ENCODE measurements at regions not wholly inside any gene's neighbourhood (a gene's known extent, or its start where the extent isn't known, plus 50 kb on each side); places are given as distances from the start of the nearest gene placed in this dataset.

DNA sequence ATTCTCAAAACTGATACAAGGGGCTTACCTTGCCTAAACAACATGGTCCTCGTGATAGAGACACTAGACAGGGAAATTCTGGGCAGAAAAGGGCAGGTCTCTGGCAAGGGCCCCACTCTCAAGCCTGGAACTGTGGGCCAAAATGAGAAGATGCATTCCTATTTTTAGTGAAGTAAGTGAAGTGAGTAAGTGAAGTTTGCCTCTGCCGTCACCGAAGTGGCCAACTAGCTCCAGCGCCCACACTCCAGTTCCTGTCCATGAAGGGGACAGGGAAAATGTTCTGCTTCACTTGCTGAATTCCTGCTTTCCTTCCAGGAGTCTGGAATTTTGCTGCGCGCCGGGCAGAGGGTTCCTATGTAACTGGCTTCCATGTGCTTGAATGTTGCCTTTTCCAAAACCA is 1035.6 kb upstream of the TMEM132C start:
- no peak for DNase-seq (ENCODE audit: low spot score)

DNA sequence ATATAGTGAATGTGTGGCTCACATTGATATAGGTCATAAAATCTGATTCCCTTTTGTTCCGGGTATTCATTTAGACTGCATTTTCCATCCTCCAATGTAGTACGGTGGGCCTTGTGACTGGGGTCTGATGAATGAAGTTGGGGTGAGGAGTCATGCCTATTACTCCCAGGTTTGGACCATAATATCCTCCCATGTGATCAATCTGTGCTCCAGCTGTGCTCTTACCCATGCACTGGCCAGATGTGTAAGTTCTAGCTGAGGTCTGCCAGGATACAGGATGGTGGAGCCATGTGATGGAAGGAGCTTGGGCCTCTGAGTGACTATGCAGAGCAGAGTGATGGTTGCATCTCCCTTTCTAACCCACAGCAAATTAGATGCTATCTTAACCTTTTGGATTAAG is 1034.0 kb upstream of the TMEM132C start:
- no peak for DNase-seq (ENCODE audit: low spot score)

DNA sequence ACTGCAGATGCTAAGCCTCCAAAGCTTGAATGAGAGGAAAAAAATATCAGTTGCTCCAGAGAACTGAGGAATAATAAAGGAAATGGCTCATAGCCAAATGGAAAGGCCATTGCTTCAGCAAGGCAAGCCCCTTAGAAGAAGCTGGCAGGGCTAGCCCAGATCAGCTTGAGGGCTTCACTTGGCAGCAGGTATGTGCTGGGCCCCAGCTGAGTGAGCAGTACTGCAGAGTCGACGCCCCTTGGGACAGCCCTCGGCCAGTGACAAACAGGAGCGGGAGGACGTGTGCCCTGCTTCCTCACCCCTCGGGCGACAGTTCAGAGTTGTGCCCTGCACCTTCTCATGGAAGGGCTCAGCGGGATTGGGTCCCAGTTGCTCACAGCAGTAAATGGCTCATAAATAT is 1031.2 kb upstream of the TMEM132C start:
- DNase-seq (ENCODE audit: low spot score): no peak

DNA sequence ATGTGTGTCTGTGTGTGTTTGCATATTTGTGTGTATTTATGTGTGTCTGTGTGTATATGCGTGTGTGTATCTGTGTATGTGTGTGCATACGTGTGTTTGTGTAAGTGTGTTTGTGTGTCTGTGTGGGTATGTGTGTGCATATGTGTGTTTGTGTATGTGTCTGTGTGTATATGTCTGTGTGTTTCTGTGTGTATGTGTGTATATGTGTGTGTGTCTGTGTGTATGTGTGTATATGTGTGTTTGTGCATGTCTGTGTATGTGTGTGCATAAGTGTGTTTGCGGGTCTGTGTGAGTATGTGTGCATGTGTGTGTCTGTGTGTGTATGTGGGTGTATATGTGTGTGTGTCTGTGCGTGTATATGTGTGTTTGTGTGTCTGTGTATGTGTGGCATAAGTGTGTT is 1030.5 kb upstream of the TMEM132C start:
- no peak for DNase-seq (ENCODE audit: low spot score)

DNA sequence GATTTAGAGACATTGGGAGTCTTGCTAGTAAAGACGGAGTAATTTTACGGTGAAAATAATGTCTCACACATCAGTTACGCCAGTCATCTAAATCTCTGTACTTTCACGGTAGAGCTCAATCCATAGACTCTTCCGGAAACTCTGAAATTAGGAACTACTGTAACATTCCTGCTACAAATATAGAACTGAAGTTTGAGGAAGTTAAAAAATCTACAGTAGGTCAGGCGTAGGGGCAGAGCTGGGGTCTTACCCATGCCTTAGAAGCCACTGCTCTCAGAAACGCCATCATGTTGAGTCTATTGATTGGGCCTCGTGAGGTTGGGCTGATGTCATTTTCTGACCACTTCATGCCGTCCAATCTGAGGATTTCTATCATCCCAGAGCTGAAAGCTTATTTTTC is 1029.8 kb upstream of the TMEM132C start:
- DNase-seq (ENCODE audit: low spot score): no peak

DNA sequence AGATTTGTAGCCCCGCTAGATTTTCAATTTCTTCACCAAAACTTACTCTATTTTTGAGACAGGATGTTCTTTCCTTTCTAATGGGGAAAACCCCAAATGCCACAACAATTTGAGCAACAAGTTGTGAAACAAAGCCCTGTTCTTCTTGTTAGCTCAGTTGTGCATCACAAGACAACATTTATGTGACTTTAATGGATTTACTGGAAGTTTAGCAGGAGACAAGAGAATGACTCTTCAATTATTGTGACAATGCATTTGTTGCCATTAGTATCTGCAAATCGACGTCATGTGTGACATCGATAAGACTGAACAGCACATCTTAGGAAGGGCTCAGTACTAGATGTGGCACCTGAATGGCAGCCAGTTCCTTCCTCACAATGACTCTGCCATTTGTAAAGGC is 1028.9 kb upstream of the TMEM132C start:
- no peak for DNase-seq (ENCODE audit: low spot score)

DNA sequence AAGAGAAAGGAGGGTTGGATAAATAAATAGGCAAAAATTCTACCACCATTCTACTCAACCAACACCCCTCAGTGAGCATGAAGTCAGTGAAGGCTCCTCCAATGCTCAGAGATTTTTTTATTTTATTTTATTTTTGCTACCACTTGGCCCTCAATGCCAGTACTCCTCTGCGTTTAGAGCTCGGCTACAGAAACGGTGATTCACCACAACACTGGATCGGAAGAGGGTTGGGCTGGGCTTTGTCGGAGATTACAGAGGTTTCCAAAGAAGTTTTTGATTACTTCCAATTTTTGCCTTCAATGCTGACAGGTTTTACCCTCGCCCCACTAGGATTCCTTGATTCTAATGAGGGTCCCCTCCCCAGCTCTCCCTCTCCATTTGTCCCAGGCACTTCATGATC is 1027.2 kb upstream of the TMEM132C start:
- no peak for DNase-seq (ENCODE audit: low spot score)

DNA sequence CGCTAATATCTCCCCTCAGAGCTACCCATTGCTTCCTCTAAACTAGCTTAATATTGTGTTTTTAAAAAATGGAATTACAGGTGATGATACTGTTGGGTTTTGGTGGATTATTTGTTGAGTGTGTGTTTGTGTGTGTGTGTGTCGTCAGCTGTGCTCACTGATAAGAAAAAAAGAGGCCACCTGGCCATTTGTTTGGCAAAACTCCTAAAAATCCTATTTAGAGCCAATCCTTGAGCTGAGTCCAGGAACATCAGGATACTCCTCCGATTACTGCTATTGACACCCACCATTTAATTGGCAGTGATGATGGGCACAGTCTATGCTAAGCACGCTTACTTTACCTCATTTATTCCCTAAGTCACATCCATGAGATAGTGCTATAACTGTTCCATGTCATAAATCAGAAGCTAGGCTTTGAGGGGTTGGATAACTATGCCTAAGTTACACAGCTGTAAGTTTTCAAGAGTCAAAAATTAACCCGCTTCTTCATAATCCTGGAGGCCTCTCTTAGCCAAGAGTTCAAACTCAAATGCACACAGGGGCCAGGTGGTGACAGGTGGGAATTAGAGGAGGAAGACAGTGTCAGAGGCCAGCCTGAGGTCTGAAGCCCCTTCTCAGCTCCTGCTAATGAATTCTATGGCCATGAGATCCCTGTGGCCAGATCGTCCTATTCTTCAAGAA is 1026.6 kb upstream of the TMEM132C start:
- DNase-seq (ENCODE audit: low spot score): no peak

DNA sequence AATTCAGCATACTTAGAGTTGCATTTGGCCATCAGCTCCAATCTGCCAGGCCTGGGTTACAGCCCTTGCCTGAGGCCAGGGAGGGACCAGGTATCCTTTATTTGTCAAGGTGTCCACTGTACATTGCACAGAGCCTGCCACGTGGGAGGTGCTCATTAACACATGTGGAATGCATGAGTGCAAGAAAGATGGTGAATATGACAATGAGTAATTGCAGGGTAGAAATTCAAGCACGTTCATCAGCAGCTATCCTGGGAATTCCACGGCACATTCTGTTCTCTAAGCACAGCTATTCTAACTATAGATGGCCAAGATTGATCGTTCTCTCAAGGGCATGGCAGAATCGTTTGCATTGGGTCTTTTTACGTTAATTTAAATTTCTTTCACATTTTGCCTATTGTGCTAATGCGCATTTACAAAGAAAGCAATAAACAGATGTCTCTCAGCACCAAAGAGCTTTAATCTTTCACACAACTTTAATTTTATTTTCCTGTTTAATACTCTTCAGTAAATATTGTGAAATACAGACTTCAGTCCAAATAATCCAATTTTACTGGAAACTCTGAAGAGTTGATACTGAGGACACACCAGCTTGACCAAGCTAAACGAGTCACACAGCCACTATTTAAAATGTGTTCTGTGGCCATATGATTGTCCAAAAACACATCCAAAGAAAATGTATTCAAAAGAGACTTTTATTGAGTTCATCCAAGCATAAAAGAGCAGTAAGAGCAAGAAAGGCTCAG is 1025.7 kb upstream of the TMEM132C start:
- no peak for DNase-seq (ENCODE audit: low spot score)

DNA sequence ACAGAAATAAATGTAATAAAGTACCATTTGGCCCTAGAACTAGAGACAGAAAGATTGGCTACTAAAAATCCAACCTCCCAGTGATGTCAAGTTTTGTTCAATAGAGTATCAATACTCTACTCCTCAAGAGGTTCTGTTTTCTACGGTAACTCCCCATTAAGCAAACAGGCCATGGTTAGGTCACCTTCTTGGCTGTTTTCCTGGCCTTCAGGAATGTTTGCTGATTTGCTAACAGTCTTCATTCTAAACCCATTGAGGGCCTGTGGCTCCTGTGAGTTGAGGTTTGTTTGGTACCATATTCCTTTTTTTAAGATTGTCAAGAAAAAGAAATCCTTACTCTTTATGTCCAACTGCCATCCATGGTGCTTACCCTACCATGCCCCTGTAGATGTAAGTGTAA is 1022.0 kb upstream of the TMEM132C start:
- peak; percentile 15 for DNase-seq (ENCODE audit: low spot score)

DNA sequence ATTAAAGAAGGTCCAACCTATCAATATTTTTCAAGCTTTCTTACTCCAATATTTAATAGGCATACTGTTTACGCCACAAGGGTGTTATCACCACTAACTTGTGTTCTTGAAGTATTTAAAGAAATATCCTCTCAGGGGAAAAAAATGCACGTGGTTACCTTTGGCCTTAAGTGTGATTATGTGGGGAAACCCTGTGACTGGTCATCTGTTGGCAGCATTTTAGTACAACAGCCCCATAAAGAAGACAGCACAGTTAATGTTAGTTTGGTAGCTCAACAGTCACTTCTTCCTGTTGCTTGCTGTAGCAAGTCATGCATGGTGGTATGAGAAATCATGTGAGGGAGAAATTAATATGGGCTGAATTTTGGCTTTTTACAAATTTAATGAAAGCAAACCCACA is 1021.5 kb upstream of the TMEM132C start:
- peak; percentile 43 for DNase-seq (ENCODE audit: low spot score)

DNA sequence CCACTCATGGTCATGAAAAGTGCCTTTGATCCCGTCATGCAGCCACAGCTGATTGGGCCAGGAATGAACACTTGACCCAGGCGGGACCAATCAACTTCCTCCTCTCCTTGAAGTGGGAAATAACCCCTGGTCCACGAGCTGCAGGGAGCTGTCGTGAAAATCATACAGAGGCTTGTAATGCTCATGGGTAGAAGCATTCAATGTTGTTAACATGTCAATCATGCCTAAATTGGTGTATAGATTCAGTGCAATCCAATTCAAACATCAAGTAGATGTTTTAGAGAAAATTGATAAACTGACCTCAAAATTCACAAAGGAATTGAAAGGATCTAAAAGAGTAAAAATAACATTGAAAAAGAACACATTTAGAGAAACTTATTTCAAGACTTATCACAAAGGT is 1019.0 kb upstream of the TMEM132C start:
- DNase-seq (ENCODE audit: low spot score): no peak

DNA sequence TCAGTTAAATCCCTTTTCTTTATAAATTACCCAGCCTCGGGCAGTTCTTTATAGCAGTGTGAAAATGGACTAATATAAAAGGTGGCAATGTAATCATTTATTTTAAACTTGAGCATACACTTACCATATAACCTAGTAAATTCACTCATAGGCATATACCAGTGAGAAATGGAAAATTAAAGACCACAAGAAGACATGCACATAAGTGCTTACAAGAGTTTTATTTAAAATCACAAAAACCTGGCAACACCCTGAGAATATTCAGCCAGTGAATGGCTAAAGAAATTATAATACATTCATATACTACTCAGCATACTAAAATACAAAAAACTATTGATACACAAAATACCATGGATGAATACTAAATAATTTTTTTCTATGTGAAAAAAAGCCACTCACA is 1017.5 kb upstream of the TMEM132C start:
- no peak for DNase-seq (ENCODE audit: low spot score)

DNA sequence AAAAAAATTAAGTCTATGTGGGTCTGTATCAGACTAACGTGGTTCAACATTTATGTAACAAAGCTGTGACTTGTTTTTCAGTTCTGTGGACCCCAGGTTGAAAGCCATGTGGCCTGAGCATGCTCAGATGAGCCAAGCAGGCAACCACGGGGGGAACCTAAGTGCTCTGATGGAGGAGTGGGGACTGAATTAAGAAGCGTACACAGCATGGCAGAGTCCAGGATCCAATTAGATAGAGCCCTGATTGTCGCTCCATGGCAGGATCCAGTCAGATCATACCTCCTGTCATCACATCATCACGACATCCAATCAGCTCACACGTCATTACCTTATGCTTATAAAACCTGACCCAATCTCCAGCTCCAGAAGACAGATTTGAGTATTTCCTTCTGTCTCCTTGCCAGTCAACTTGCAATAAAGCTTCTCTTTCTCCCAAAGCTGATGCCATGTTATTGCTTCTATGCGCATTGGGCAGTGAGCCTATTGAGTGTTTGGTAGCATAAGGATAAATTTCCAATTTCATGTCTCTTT is 1013.1 kb upstream of the TMEM132C start:
- no peak for DNase-seq (ENCODE audit: low spot score)

DNA sequence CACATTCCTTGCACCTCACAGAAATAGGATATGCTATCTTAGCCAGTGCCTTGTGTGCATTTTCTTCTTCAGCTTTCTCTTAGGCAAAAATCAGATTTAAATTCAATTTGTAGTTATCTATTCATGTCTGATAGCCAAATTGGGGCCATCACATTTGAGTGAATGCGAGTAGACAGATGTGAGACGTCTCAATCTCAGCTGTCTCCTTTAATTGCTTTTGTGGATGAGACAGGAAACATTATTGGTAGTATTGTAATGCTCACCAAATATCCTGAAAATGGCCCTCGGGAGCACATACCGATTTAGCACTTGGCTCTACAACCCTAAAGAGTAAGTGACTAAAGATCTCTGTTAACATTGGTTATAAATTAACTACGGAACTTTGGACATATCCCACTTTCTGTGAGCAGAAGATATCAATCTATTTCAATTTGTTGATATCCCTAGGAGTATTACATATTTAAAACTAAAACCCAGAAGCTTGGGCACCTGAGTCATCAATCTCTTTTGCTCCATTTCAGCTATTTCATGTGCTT is 1012.5 kb upstream of the TMEM132C start:
- no peak for DNase-seq (ENCODE audit: low spot score)

DNA sequence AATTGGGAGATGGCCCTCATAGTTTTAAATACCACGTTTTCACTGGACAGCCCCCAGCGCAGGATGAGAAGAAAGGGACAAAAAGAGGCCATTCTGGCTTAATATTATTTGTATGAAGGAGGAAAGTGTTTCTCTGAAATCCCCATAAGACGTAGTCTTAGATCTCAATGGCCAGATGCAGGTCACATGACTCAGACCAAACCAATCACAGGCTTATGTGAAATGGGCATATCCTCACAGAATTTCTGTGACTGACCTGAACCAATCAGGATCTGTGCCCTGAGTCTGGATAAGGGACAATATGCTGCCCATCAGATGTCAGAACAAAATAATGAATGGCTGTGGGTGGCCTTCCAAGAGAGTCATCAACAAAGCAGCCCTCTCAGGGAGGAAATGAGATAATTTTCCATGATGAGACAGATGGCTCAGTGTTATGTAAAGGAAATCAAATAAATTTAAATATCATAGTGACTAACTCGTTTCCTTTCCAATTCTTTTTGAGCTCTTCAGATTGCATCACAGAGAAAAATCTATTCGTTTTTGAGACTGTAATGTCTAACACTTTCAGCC is 1009.5 kb upstream of the TMEM132C start:
- peak; percentile 15 for DNase-seq (ENCODE audit: low spot score)

DNA sequence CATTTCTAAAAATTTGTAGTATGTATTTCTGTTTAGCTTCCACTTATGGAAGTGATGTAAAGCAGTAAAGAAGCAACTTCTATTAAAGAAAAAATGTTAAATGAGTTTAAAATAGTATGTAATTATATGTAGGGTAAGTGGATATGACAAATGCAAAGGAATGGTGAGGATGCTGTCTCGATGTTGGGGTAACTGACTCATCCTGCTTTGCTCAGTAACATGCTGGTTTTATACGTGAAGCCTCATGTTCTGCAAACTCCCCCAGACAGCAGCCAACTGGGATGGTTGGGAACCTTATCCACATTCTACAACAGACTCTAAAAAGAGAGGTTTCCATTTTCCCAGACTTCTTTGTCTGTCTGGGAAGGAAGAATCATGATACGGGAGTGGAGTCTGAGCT is 1006.4 kb upstream of the TMEM132C start:
- peak; percentile 56 for DNase-seq (ENCODE audit: low spot score)

DNA sequence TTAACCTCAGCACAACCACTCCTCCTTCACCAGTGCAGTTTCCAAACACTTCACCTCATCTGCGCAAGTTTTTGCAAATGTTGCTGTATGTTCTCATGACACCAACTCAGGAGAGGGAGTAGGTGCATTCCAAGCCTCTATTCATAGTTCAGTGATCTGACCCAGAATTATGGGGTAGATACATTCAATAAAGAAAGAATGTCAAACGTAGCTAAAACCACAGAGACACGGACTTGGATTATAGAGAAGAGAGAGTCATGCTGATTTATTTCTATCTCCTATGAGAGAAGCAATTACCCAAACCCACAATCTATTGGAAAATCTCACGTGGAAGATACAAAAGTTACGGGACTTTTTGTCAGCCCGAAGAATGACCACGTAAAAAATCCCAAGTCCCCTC is 1006.0 kb upstream of the TMEM132C start:
- DNase-seq (ENCODE audit: low spot score): peak; percentile 39

DNA sequence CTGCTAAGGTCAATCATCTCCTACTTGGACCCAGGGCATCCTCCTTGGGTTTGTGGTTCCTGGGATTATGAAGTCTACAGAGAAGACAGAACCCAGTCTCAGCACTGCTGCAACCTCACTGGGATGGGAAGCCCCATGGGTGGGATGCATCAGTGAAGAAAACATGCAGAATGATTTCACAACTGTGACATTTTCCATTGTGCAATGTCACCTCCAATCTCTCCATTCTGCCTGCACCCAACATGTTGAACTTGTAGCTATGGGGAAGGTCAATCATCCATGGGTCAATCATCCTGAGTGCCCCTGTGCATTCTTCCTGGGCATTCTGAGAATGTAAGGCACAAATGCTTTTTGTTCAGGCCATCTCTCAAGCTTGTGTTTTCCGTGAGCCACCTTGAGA is 1004.4 kb upstream of the TMEM132C start:
- no peak for DNase-seq (ENCODE audit: low spot score)

DNA sequence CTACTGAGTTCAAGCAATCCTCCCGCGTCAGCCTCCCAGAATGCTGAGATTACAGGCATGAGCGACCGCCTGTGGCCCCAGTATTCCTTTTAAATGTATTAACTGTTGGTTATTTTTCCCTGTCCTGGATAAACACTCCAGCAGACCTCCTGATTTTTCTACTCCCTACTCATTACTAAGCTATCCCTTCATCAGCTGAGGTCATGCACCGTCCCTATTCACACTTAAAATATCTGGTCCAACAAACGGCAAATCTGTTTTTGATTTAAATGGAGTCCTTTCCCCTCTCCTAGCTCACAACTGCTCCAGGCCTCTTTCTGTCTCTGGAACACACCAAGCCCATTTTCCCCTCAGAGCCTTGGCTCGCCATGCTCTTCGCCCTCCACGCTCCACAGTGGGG is 1003.3 kb upstream of the TMEM132C start:
- DNase-seq (ENCODE audit: low spot score): peak; percentile 20

DNA sequence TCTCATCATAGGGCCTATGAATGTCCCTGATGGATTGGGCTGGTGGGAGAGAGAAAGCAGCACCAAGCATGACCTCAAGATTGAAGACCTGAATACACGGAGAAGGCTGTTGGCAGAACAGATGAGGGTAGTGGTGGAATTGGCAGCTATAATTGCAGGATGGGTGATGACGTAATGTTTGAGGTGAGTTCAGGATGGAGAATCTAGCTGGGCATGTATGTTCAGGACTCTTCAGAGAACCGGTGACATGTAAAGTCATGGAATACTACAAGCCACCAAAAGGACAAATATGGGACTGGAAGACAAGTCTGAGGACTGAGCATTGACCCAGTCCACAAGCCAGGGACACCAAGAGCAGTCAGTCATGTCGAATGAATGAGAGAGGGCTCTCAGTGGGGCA is 999.8 kb upstream of the TMEM132C start:
- no peak for DNase-seq (ENCODE audit: low spot score)

DNA sequence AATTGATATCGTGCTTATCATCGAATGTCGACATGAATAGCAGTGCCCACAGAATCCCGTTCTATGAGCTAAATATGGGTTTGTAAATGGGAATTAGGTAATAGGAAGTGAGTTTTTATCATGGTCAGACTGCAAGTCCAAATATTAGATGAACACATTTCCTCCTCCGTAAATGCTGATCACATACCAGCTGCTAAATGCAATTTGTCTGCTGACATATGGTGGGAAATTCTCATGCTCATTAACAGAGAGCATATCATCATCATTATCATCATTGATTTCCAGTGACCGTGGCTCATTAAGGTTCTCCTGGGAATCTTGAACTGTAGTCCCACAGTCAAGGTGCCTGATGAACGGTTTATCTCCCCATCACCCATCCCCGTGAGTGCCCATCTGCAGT is 998.8 kb upstream of the TMEM132C start:
- no peak for DNase-seq (ENCODE audit: low spot score)

Data from AG08395 (cell line).